Skeletal muscle cell (primary cell): ENCODE measurements at regions not wholly inside any gene's neighbourhood (a gene's known extent, or its start where the extent isn't known, plus 50 kb on each side); places are given as distances from the start of the nearest gene placed in this dataset.

ENCODE experiments used
- DNase-seq: peaks from one replicate; pipeline ENCODE4 v3.0.0-alpha.2; 2010; ENCODE audit warnings: low read depth
- H3K4me3 ChIP-seq: 2 replicates; pipeline ENCODE4 v1.5.1; 2011; ENCODE audit warnings: low read depth, mild to moderate bottlenecking, control low read depth, low read length, moderate library complexity

GRCh38 chr15:38690719-38691332, 126.2 kb upstream of the RASGRP1 start:
- DNase-seq, result no peak
- H3K4me3 ChIP-seq, result no peak overlapping the region

DNA sequence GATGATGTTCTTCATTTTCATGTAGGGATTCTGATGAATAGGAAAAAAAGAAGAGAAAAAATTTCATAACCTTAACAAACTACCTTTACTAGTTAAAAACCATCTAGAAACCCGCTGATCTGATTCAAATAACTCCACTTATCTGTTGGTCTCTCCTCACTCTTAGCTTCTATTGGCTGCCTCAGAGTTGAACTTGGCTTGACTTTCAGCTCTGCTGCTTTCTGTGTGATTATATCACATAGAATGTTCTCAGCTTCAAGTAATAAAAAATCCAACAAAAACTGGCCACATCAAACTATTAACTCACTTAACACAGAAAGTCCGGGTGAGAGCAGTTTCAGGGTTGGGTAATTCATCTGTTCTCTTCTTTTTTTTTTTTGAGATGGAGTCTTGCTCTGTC, 126.8 kb upstream of the RASGRP1 start:
- DNase-seq, result no peak
- H3K4me3 ChIP-seq, result no peak overlapping the region

- H3K4me3 ChIP-seq, result no peak overlapping the region
- DNase-seq, result no peak
Observed at GRCh38 chr15:38691965-38692788, 127.6 kb upstream of the RASGRP1 start.

DNA sequence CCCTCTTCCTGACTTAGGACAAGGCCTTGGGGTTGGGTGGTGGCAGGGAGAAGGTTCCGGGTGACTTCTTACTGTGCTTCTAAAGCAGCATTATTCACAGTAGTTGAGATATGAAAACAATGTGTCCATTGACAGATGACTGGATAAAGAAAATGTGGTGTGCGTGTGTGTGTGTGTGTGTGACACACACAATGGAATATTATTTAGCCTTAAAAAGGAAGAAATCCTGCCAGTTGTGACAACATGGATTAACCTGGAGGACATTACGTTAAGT, 128.1 kb upstream of the RASGRP1 start:
- H3K4me3 ChIP-seq, result no peak overlapping the region
- DNase-seq, result no peak

DNA sequence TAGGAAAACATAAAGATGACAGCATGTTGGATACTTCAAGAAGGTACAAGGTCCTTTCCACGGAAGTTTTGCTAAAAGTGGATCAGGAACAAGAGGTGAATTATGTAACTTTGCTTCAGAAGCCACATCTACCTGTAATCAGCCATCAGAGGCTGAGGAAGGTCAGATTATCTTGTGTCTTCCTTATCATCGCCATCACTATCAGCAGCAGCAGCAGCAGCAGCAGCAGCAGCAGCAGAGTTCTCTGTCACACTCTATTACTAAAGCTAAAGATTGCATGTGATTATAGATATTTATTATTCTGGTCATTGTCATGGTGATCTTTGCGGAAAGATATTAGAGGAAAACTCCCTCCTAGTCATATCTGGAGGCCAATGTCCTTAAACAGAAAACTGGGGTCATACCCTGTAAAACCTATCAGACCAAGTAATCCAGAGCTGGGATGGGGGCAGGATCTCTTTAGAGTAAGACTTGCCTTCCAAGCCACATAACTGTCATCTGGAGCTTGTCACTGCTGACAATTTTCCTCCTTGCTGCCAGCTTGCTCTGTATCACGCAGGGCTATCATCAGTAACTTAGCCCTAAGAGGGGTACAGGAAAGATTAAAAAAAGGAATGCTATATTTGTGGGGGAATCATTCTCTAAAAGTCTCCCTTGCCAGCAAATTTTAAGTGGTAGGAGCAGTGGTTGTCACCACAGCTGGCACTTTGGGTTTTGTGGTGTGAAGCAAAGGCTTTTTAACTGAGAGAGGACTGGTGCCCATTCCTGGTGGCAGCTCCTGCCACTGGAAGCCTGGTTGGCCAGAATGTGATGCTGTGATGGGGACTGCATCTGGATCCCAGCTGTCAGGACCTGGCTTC, 130.9 kb upstream of the RASGRP1 start:
- no peak for DNase-seq
- no peak overlapping the region for H3K4me3 ChIP-seq

DNA sequence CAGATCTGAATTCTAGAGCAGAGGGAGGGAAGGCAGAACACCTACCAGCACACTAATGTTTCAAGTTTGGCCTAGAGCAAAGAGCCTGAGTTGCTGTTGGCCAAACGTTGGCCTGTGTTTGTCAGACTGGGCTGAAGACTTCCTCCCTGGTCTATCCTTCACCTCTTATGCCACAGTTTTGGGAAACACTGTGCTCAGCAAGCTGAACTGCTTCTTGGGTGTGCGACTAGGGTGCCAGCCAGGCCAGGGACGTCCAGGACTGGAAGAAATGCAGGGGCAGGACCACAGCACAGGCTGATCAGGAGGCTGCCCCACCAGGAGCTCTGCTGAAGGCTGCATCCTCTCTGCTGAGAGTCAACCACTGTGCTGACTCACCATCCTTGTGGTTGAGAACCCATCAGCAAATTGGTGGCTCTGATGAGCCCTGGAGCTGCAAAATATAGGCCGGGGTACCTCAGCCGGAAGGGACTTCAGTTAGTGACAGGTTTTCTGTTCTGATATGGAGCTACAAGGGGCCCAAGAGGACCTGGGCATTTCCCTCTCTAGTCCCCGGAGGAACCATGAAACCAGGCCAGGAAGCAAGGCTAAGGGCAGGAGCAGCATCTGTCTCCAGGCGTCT, 131.6 kb upstream of the RASGRP1 start:
- DNase-seq, result no peak
- no peak overlapping the region for H3K4me3 ChIP-seq

DNA sequence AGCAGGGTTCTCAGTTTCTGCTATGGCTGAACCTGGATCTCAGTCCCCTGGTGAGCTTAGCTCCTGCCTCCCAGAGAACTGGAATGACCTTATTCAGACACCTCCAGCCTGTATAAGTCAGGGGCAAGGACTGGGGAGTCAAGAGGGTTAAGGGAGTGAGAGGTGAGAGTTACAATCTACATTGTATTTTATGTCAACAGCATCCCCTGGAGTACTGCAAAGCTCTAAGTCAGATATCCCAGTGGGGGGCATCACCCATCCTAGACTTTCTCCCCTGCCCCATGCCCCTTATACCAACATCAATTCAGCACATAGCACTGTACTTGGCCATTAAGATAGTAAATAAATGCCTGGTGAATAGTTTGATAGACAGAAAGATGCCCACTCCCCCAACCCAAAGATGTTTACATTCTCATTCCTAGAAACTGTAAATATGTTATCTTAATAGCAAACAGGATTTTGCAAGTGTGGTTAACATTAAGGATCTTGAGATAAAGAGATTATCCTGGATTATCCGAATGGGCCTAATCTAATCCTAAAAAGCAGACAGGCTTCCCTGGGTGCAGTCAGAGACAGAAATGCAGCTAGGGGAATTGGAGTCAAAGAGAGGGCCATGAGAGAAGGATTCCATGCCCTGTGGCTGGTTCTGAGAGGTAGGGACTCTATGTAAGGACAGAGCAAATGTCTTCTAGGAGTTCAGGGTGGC, 132.3 kb upstream of the RASGRP1 start:
- no peak overlapping the region for H3K4me3 ChIP-seq
- DNase-seq, result no peak

- H3K4me3 ChIP-seq, result no peak overlapping the region
- DNase-seq, result no peak
Observed at GRCh38 chr15:38698254-38698653, 133.6 kb upstream of the RASGRP1 start.

DNA sequence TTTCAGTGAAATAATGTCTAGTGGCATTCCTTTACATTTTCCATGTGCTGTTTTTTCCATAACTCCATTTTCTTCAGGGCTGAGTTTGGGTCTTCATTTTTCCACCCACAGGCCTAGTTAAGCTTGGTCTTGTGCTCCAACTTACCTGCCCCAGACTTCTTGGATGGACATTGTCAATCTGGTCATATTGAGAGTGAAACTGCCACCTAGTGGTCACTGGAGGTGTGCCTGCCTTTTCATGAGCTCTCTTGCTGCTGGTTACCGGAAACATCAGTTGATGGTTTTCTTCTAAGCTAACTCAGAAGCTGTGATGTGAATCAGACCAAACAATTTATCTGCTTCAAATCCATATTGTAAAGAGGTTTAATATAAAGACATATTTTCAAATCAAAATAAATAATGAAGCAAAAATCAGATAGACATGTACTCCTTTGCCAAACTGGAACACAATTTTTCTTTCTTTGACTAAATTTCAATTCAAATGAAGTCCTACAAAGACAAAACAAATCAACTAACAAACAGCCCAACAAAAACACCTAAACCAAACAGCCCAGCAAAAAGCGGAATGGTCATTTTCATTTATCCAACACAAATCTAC, 135.1 kb upstream of the RASGRP1 start:
- no peak overlapping the region for H3K4me3 ChIP-seq
- DNase-seq, result no peak

GRCh38 chr15:38701149-38701548, 136.5 kb upstream of the RASGRP1 start:
- no peak overlapping the region for H3K4me3 ChIP-seq
- DNase-seq, result no peak

- no peak overlapping the region for H3K4me3 ChIP-seq
- DNase-seq, result no peak
Observed at GRCh38 chr15:38702178-38702912, 137.7 kb upstream of the RASGRP1 start.

- DNase-seq, result no peak
Observed at GRCh38 chr15:38705436-38706219, 141.0 kb upstream of the RASGRP1 start.

DNA sequence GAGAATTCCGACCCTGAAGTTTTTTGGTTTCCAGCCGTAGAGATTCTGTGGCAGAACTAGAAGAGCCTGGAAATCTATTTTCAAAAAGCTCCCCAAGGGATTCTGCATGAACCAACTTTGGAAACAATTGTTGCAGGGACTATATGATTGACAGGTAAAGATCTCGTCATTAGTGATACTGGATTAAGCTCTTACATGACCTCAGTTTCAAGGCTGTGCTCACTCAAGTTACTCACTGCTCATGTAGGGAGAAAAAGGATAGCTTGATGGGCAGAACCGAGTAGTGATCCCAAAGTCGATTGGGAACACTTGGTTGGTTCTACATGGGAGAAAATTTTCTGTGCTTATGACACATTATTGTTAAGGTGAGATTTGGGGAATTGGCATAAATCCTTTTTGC, 142.3 kb upstream of the RASGRP1 start:
- no peak for DNase-seq
- no peak overlapping the region for H3K4me3 ChIP-seq

More at GRCh38 chr15:38705436-38706219, 141.0 kb upstream of the RASGRP1 start:
- H3K4me3 ChIP-seq, result no peak overlapping the region

DNA sequence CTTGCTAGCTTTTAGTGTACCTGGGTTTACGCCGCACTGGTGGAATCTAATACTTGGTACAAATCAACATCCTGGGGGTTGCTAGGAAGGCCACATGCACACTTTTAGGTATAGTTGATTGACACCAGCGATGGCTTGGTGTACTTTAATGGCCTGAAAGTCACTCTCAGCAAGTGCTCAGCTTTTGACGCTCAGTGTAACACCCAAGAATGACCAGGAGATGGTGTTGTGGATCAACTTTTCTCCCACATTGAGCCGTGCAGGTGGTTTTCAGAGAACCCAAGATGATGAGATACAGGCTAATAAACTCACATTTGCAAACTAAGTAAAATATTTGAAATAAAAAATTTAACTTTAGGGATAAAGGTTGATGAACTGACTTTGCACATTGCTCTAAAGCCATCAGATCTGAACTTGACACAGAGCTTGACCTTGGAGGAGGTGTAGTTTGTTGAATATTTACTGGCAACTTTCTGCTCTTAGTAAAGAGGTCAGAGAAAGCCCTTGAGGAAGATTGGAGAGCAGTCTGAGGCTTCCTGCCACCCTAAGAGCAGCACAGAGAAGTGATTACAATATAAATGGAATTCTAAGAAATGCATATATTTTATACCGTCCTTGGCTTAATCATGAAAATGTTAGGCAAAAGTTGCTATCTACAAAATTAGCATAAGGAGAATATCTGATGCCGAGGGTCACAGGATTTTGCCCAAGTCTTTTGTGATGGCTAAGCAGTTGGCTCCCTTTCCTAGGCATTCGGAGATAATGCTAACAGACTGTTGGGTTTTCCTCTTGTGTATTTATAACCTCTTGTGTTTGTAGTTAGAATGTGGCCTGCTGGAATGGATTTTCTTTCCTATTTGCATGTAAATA, 143.4 kb upstream of the RASGRP1 start:
- H3K4me3 ChIP-seq, result no peak overlapping the region
- DNase-seq, result no peak

- DNase-seq, result no peak
- H3K4me3 ChIP-seq, result no peak overlapping the region
Observed at GRCh38 chr15:38708672-38709180, 144.1 kb upstream of the RASGRP1 start.

GRCh38 chr15:38709196-38709595, 144.6 kb upstream of the RASGRP1 start:
- DNase-seq, result no peak
- H3K4me3 ChIP-seq, result no peak overlapping the region
